Astrocyte (in vitro differentiated cells and primary cell): ENCODE measurements at regions not wholly inside any gene's neighbourhood (a gene's known extent, or its start where the extent isn't known, plus 50 kb on each side); places are given as distances from the start of the nearest gene placed in this dataset.

ENCODE experiments used
- EZH2 ChIP-seq: IDR thresholded peaks from 2 replicates; pipeline ENCODE4 v1.6.1; 2012; ENCODE audit warnings: mild to moderate bottlenecking, low read length, inconsistent platforms; ENCODE audit not compliant: insufficient read depth
- TF ChIP-seq, protein P1 (sequence below): IDR thresholded peaks from 2 replicates; pipeline ENCODE4 v1.5.1; 2011; ENCODE audit warnings: low read depth, mild to moderate bottlenecking, inconsistent platforms, low read length, moderate library complexity; ENCODE audit not compliant: insufficient read depth

DNA sequence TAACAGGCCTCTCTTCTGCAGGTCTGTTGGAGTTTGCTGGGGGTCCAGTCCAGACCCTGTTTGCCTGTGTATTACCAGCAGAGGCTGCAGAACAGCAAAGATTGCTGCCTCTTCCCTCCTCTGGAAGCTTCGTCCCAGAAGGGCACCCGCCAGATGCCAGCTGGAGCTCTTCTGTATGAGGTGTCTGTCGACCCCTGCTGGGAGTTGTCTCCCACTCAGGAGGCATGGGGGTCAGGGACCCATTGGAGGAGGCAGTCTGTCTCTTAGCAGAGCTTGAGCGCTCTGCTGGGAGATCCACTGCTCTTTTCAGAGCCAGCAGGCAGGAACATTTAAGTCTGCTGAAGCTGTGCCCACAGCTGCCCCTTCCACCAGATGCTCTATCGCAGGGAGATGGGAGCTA lies 361.1 kb upstream of the NRP1 start:
- TF ChIP-seq, protein P1, sequence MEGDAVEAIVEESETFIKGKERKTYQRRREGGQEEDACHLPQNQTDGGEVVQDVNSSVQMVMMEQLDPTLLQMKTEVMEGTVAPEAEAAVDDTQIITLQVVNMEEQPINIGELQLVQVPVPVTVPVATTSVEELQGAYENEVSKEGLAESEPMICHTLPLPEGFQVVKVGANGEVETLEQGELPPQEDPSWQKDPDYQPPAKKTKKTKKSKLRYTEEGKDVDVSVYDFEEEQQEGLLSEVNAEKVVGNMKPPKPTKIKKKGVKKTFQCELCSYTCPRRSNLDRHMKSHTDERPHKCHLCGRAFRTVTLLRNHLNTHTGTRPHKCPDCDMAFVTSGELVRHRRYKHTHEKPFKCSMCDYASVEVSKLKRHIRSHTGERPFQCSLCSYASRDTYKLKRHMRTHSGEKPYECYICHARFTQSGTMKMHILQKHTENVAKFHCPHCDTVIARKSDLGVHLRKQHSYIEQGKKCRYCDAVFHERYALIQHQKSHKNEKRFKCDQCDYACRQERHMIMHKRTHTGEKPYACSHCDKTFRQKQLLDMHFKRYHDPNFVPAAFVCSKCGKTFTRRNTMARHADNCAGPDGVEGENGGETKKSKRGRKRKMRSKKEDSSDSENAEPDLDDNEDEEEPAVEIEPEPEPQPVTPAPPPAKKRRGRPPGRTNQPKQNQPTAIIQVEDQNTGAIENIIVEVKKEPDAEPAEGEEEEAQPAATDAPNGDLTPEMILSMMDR, result no peak
- TF ChIP-seq EZH2, result no peak
